ENCODE measurements at regions not wholly inside any gene's neighbourhood (a gene's known extent, or its start where the extent isn't known, plus 50 kb on each side); places are given as distances from the start of the nearest gene placed in this dataset.
"Not testable (repeated sequence)": the region's sequence is repeated elsewhere in the genome, so short reads cannot be mapped to it uniquely, and the experiment has no call there.

- Histone ChIP-seq H3K9me3 (ENCODE audit: insufficient read depth, low read length, severe bottlenecking) (no peaks in the 10 kb centered on the region), H3K4me3 (ENCODE audit: low read depth in 1 of 2, low read length in 2 of 2) (no peak overlapping the region), H4K20me1 (ENCODE audit: insufficient read depth, low read length) (no peaks in the 10 kb centered on the region), H3K36me3 (ENCODE audit: insufficient read depth, low read length) (no peaks in the 10 kb centered on the region), H3K4me2 (ENCODE audit: insufficient read depth, low read length) (no peak overlapping the region), H2AFZ (ENCODE audit: low read depth, low read length) (no peak overlapping the region), H3K9ac (ENCODE audit: low read depth, low read length) (no peak overlapping the region), H3K27me3 (ENCODE audit: insufficient read depth, low read length, poor library complexity) (no peaks in the 10 kb centered on the region), H3K4me1 (ENCODE audit: insufficient read depth, low read length) (peaks cover 3% of the 10 kb centered on the region; the same call in 1 of the 2 replicates), H3K27ac (ENCODE audit: low read length) (no peak overlapping the region), H3K79me2 (ENCODE audit: insufficient read depth, low read length) (no peaks in the 10 kb centered on the region)
- ATAC-seq (ENCODE audit: insufficient read depth, low read depth): no peak
- no peak for TF ChIP-seq EZH2 (IDR thresholded peaks at IDR 0.05; ENCODE audit: borderline replicate concordance, low read depth, low read length, severe bottlenecking)
- TF ChIP-seq, protein P1, sequence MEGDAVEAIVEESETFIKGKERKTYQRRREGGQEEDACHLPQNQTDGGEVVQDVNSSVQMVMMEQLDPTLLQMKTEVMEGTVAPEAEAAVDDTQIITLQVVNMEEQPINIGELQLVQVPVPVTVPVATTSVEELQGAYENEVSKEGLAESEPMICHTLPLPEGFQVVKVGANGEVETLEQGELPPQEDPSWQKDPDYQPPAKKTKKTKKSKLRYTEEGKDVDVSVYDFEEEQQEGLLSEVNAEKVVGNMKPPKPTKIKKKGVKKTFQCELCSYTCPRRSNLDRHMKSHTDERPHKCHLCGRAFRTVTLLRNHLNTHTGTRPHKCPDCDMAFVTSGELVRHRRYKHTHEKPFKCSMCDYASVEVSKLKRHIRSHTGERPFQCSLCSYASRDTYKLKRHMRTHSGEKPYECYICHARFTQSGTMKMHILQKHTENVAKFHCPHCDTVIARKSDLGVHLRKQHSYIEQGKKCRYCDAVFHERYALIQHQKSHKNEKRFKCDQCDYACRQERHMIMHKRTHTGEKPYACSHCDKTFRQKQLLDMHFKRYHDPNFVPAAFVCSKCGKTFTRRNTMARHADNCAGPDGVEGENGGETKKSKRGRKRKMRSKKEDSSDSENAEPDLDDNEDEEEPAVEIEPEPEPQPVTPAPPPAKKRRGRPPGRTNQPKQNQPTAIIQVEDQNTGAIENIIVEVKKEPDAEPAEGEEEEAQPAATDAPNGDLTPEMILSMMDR (IDR thresholded peaks at IDR 0.05; ENCODE audit: borderline replicate concordance, extremely low read depth, low read length, poor library complexity, severe bottlenecking): no peak
- no peak for DNase-seq
Measured at GRCh38 chr4:155441475-155441874, 64.7 kb upstream of the MAP9 start.

DNA sequence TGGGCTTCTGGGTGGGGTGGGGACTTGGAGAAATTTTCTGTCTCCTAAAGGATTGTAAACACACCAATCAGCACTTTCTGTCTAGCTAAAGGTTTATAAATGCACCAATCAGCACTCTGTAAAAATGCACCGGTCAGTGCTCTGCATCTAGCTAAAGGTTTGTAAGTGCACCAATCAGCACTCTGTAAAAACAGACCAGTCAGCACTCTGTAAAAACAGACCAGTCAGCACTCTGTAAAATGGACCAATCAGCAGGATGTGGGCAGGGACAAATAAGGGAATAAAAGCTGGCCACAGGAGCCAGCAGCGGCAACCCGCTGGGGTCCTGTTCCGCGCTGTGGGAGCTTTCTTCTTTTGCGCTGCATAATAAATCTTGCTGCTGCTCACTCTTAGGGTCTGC is 63.0 kb upstream of the MAP9 start:
- H3K36me3 ChIP-seq (ENCODE audit: insufficient read depth, low read length); H3K4me1 ChIP-seq (ENCODE audit: insufficient read depth, low read length); H2AFZ ChIP-seq (ENCODE audit: low read depth, low read length); H3K27me3 ChIP-seq (ENCODE audit: insufficient read depth, low read length, poor library complexity); H4K20me1 ChIP-seq (ENCODE audit: insufficient read depth, low read length); H3K27ac ChIP-seq (ENCODE audit: low read length); H3K79me2 ChIP-seq (ENCODE audit: insufficient read depth, low read length); H3K4me3 ChIP-seq (ENCODE audit: low read depth in 1 of 2, low read length in 2 of 2); H3K4me2 ChIP-seq (ENCODE audit: insufficient read depth, low read length); H3K9me3 ChIP-seq (ENCODE audit: insufficient read depth, low read length, severe bottlenecking); DNase-seq; ATAC-seq (ENCODE audit: insufficient read depth, low read depth); H3K9ac ChIP-seq (ENCODE audit: low read depth, low read length): not testable (repeated sequence)

DNA sequence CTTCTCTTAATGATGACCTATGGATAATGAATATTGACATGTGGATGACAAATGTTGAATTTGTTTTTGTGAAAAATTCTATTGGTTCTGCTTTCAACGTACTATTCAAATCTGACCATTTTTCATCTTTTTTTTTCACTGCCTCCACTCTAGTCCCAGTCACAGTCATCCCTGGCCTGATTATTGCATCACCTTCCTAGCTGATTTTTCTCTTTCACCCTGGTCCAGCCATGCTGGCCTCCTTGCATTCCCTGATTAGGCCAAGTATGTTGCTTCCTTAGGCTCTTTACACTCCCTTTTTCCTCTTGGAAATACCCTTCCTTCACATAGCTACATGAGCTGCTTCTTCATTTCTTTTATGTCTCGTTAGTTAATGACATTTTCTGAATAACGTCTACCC is 58.1 kb upstream of the MAP9 start:
- no peak overlapping the region for H3K4me2 ChIP-seq (ENCODE audit: insufficient read depth, low read length)
- ATAC-seq (ENCODE audit: insufficient read depth, low read depth) (no peak), DNase-seq (no peak)
- H3K27ac ChIP-seq (ENCODE audit: low read length): no peak overlapping the region
- H4K20me1 ChIP-seq (ENCODE audit: insufficient read depth, low read length): no peaks in the 10 kb centered on the region
- H3K9ac ChIP-seq (ENCODE audit: low read depth, low read length): no peak overlapping the region
- H2AFZ ChIP-seq (ENCODE audit: low read depth, low read length): no peak overlapping the region
- no peaks in the 10 kb centered on the region for H3K9me3 ChIP-seq (ENCODE audit: insufficient read depth, low read length, severe bottlenecking)
- H3K27me3 ChIP-seq (ENCODE audit: insufficient read depth, low read length, poor library complexity): no peaks in the 10 kb centered on the region
- H3K36me3 ChIP-seq (ENCODE audit: insufficient read depth, low read length): no peaks in the 10 kb centered on the region
- no peaks in the 10 kb centered on the region for H3K4me1 ChIP-seq (ENCODE audit: insufficient read depth, low read length)
- H3K4me3 ChIP-seq (ENCODE audit: low read depth in 1 of 2, low read length in 2 of 2): no peak overlapping the region
- TF ChIP-seq, protein P1 (IDR thresholded peaks at IDR 0.05; ENCODE audit: borderline replicate concordance, extremely low read depth, low read length, poor library complexity, severe bottlenecking): no peak
- TF ChIP-seq EZH2 (IDR thresholded peaks at IDR 0.05; ENCODE audit: borderline replicate concordance, low read depth, low read length, severe bottlenecking): no peak
- no peaks in the 10 kb centered on the region for H3K79me2 ChIP-seq (ENCODE audit: insufficient read depth, low read length)

DNA sequence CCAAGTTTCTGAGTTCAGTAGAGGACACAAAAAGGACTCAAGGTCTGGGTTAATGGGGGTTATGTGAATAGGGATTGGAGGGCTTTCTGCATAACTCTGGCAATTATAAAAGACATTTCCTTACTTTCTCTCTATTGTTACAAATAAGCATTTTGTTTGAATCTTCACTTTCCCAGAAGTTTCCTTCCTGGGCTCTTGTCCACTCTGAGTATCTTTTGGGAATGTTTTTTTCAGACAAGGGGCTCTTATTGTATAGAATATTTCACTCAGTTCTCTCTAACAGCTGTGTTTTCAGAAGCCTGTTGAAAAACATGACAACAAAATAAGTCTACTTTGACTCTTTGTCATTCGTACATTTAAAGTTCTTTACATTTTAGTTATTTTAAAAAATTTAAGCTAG is 57.6 kb upstream of the MAP9 start:
- Histone ChIP-seq H3K4me3 (ENCODE audit: low read depth in 1 of 2, low read length in 2 of 2) (no peak overlapping the region), H3K4me1 (ENCODE audit: insufficient read depth, low read length) (no peaks in the 10 kb centered on the region), H3K27me3 (ENCODE audit: insufficient read depth, low read length, poor library complexity) (no peaks in the 10 kb centered on the region), H3K9ac (ENCODE audit: low read depth, low read length) (no peak overlapping the region), H3K9me3 (ENCODE audit: insufficient read depth, low read length, severe bottlenecking) (no peaks in the 10 kb centered on the region), H2AFZ (ENCODE audit: low read depth, low read length) (no peak overlapping the region), H4K20me1 (ENCODE audit: insufficient read depth, low read length) (no peaks in the 10 kb centered on the region), H3K79me2 (ENCODE audit: insufficient read depth, low read length) (no peaks in the 10 kb centered on the region), H3K27ac (ENCODE audit: low read length) (no peak overlapping the region), H3K4me2 (ENCODE audit: insufficient read depth, low read length) (no peak overlapping the region), H3K36me3 (ENCODE audit: insufficient read depth, low read length) (no peaks in the 10 kb centered on the region)
- ATAC-seq (ENCODE audit: insufficient read depth, low read depth) (no peak), DNase-seq (no peak)
- no peak for TF ChIP-seq EZH2 (IDR thresholded peaks at IDR 0.05; ENCODE audit: borderline replicate concordance, low read depth, low read length, severe bottlenecking)
- TF ChIP-seq, protein P1 (IDR thresholded peaks at IDR 0.05; ENCODE audit: borderline replicate concordance, extremely low read depth, low read length, poor library complexity, severe bottlenecking): no peak
